Fibroblast of pulmonary artery (primary cell): ENCODE measurements at regions not wholly inside any gene's neighbourhood (a gene's known extent, or its start where the extent isn't known, plus 50 kb on each side); places are given as distances from the start of the nearest gene placed in this dataset.
"Not testable (repeated sequence)": the region's sequence is repeated elsewhere in the genome, so short reads cannot be mapped to it uniquely, and the experiment has no call there.

ENCODE experiments used
- DNase-seq: peaks from one replicate; pipeline ENCODE4 v3.0.0-alpha.2; 2010; ENCODE audit warnings: low read depth
- H3K4me3 ChIP-seq: replicated peaks from 2 replicates; pipeline ENCODE4 v1.5.1; 2011; ENCODE audit warnings: low read depth, mild to moderate bottlenecking, control low read depth, low read length, moderate library complexity
- CTCF ChIP-seq: IDR thresholded peaks from 2 replicates; pipeline ENCODE4 v1.5.1; 2011; ENCODE audit warnings: mild to moderate bottlenecking, control low read depth, low read length, inconsistent platforms; ENCODE audit errors: missing control alignments

- TF ChIP-seq CTCF = no peak
- DNase-seq = no peak
- no peak overlapping the region for H3K4me3 ChIP-seq
Measured at GRCh38 chr18:22713511-22713910, 219.6 kb upstream of the RBBP8 start.

GRCh38 chr18:22717536-22717935 lies 215.6 kb upstream of the RBBP8 start:
- not testable (repeated sequence) for H3K4me3 ChIP-seq, DNase-seq

- no peak overlapping the region for H3K4me3 ChIP-seq
- no peak for TF ChIP-seq CTCF
- no peak for DNase-seq
Measured at GRCh38 chr18:22723221-22723620, 209.9 kb upstream of the RBBP8 start.

GRCh38 chr18:22723773-22724172 lies 209.4 kb upstream of the RBBP8 start:
- no peak for DNase-seq
- no peak overlapping the region for H3K4me3 ChIP-seq
- no peak for TF ChIP-seq CTCF

- no peak for DNase-seq
- H3K4me3 ChIP-seq = no peak overlapping the region
- no peak for TF ChIP-seq CTCF
Measured at GRCh38 chr18:22726469-22726868, 206.7 kb upstream of the RBBP8 start.

- no peak for TF ChIP-seq CTCF
- H3K4me3 ChIP-seq = no peak overlapping the region
- DNase-seq = no peak
Measured at GRCh38 chr18:22728016-22728415, 205.1 kb upstream of the RBBP8 start.

GRCh38 chr18:22728481-22729105 lies 204.5 kb upstream of the RBBP8 start:
- DNase-seq = no peak
- no peak for TF ChIP-seq CTCF
- H3K4me3 ChIP-seq = no peak overlapping the region
